GM12891 (cell line): ENCODE measurements at regions not wholly inside any gene's neighbourhood (a gene's known extent, or its start where the extent isn't known, plus 50 kb on each side); places are given as distances from the start of the nearest gene placed in this dataset.

Experiments used
- PAX5 ChIP-seq: IDR thresholded peaks from 2 replicates; pipeline ENCODE4 v1.6.1; 2011; ENCODE audit warnings: low read length, moderate library complexity, mild to moderate bottlenecking; ENCODE audit not compliant: insufficient read depth, severe bottlenecking
- POLR2A ChIP-seq: IDR thresholded peaks from 2 replicates; pipeline ENCODE4 v1.6.1; 2011; ENCODE audit warnings: low read depth, low read length, control low read depth
- POLR2AphosphoS5 ChIP-seq: IDR thresholded peaks from 2 replicates; pipeline ENCODE4 v1.6.1; 2011; ENCODE audit warnings: low read depth, low read length, control low read depth
- POU2F2 ChIP-seq: IDR thresholded peaks from 2 replicates; pipeline ENCODE4 v1.6.1; 2011; ENCODE audit warnings: low read depth, mild to moderate bottlenecking, control low read depth, low read length, moderate library complexity
- SPI1 ChIP-seq: IDR thresholded peaks from 2 replicates; pipeline ENCODE4 v1.6.1; 2011; ENCODE audit warnings: low read depth, low read length, control low read depth
- TAF1 ChIP-seq: IDR thresholded peaks from 2 replicates; pipeline ENCODE4 v1.6.1; 2011; ENCODE audit warnings: low read depth, low read length, control low read depth

- TF ChIP-seq TAF1: no peak
- TF ChIP-seq POLR2A: no peak
- TF ChIP-seq PAX5: no peak
- TF ChIP-seq POLR2AphosphoS5: no peak
- TF ChIP-seq POU2F2: no peak
- no peak for TF ChIP-seq SPI1
Measured at GRCh38 chr13:40313269-40314200, 352.9 kb downstream of the FOXO1 start.
